Activated naive CD8-positive, alpha-beta T cell treated with anti-CD3 and anti-CD28 coated beads, Interleukin-2, amount 50 U/mL, for 24 hours (primary cell): ENCODE measurements at regions not wholly inside any gene's neighbourhood (a gene's known extent, or its start where the extent isn't known, plus 50 kb on each side); places are given as distances from the start of the nearest gene placed in this dataset.
"Not testable (repeated sequence)": the region's sequence is repeated elsewhere in the genome, so short reads cannot be mapped to it uniquely, and the experiment has no call there.

ENCODE experiments used
- ATAC-seq: fragments of 150-1000 bp; cut with Tn5 transposase; one replicate; pipeline ENCODE4 v1.10.0; 2021
- DNase-seq: peaks from one replicate; pipeline ENCODE4 v3.0.0; 2021
- H3K27ac Mint-ChIP-seq: one replicate; pipeline ENCODE4 v1.8.0; 2021; ENCODE audit warnings: mild to moderate bottlenecking, mixed read lengths
- H3K27me3 Mint-ChIP-seq: one replicate; pipeline ENCODE4 v1.8.0; 2021; ENCODE audit warnings: mixed read lengths
- H3K36me3 Mint-ChIP-seq: one replicate; pipeline ENCODE4 v1.8.0; 2021; ENCODE audit warnings: low read depth, mixed read lengths
- H3K4me1 Mint-ChIP-seq: one replicate; pipeline ENCODE4 v1.8.0; 2021; ENCODE audit warnings: mixed read lengths
- H3K4me3 Mint-ChIP-seq: one replicate; pipeline ENCODE4 v1.8.0; 2021; ENCODE audit warnings: mild to moderate bottlenecking, moderate library complexity, mixed read lengths
- H3K9me3 Mint-ChIP-seq: one replicate; pipeline ENCODE4 v1.8.0; 2021; ENCODE audit warnings: mixed read lengths

- H3K36me3 Mint-ChIP-seq, H3K4me3 Mint-ChIP-seq, H3K9me3 Mint-ChIP-seq, H3K4me1 Mint-ChIP-seq, H3K27me3 Mint-ChIP-seq, ATAC-seq, H3K27ac Mint-ChIP-seq: not testable (repeated sequence)
- peak; percentile 6 for DNase-seq
Measured at GRCh38 chr15:84500165-84500889, 100.5 kb upstream of the ZSCAN2 start.

- not testable (repeated sequence) for H3K36me3 Mint-ChIP-seq, H3K27ac Mint-ChIP-seq, H3K4me3 Mint-ChIP-seq, DNase-seq, H3K27me3 Mint-ChIP-seq, H3K9me3 Mint-ChIP-seq, H3K4me1 Mint-ChIP-seq, ATAC-seq
Measured at GRCh38 chr15:84503101-84503500, 97.7 kb upstream of the ZSCAN2 start.

GRCh38 chr15:84505552-84505951 lies 95.3 kb upstream of the ZSCAN2 start:
- not testable (repeated sequence) for ATAC-seq, H3K27ac Mint-ChIP-seq, H3K36me3 Mint-ChIP-seq, DNase-seq, H3K27me3 Mint-ChIP-seq, H3K4me3 Mint-ChIP-seq, H3K4me1 Mint-ChIP-seq, H3K9me3 Mint-ChIP-seq

GRCh38 chr15:84512324-84512723 lies 88.5 kb upstream of the ZSCAN2 start:
- H3K36me3 Mint-ChIP-seq, H3K27me3 Mint-ChIP-seq, H3K9me3 Mint-ChIP-seq, H3K27ac Mint-ChIP-seq, DNase-seq, H3K4me3 Mint-ChIP-seq, H3K4me1 Mint-ChIP-seq, ATAC-seq: not testable (repeated sequence)

GRCh38 chr15:84516773-84517172 lies 84.0 kb upstream of the ZSCAN2 start:
- not testable (repeated sequence) for H3K27ac Mint-ChIP-seq, H3K36me3 Mint-ChIP-seq, H3K27me3 Mint-ChIP-seq, ATAC-seq, H3K9me3 Mint-ChIP-seq, DNase-seq, H3K4me1 Mint-ChIP-seq, H3K4me3 Mint-ChIP-seq

- Mint-ChIP-seq H3K27ac (peak overlapping the region; percentile 86), H3K4me3 (peak overlapping the region; percentile 26), H3K4me1 (peaks cover 12% of the 10 kb centered on the region)
- H3K9me3 Mint-ChIP-seq, H3K36me3 Mint-ChIP-seq, H3K27me3 Mint-ChIP-seq, DNase-seq: not testable (repeated sequence)
- peak; percentile 91 for ATAC-seq
Measured at GRCh38 chr15:84525491-84526344, 75.1 kb upstream of the ZSCAN2 start.

GRCh38 chr15:84530751-84531150 lies 70.1 kb upstream of the ZSCAN2 start:
- H3K27ac Mint-ChIP-seq, H3K36me3 Mint-ChIP-seq, DNase-seq, H3K4me3 Mint-ChIP-seq, ATAC-seq, H3K27me3 Mint-ChIP-seq, H3K9me3 Mint-ChIP-seq: not testable (repeated sequence)
- H3K4me1 Mint-ChIP-seq: peaks cover 30% of the 10 kb centered on the region

GRCh38 chr15:84531223-84531622 lies 69.6 kb upstream of the ZSCAN2 start:
- H3K4me1 Mint-ChIP-seq: peaks cover 27% of the 10 kb centered on the region
- not testable (repeated sequence) for H3K4me3 Mint-ChIP-seq, H3K27me3 Mint-ChIP-seq, H3K27ac Mint-ChIP-seq, H3K9me3 Mint-ChIP-seq, ATAC-seq, DNase-seq, H3K36me3 Mint-ChIP-seq

GRCh38 chr15:84531709-84532367 lies 69.0 kb upstream of the ZSCAN2 start:
- not testable (repeated sequence) for DNase-seq, H3K27ac Mint-ChIP-seq

GRCh38 chr15:84533705-84534104 lies 67.1 kb upstream of the ZSCAN2 start:
- not testable (repeated sequence) for H3K27ac Mint-ChIP-seq, DNase-seq, H3K4me3 Mint-ChIP-seq, H3K36me3 Mint-ChIP-seq, H3K9me3 Mint-ChIP-seq, H3K27me3 Mint-ChIP-seq, ATAC-seq
- H3K4me1 Mint-ChIP-seq: peaks cover 18% of the 10 kb centered on the region

More at GRCh38 chr15:84531709-84532367, 69.0 kb upstream of the ZSCAN2 start:
- H3K4me1 Mint-ChIP-seq: peaks cover 23% of the 10 kb centered on the region
- not testable (repeated sequence) for H3K27me3 Mint-ChIP-seq, H3K4me3 Mint-ChIP-seq, H3K9me3 Mint-ChIP-seq, H3K36me3 Mint-ChIP-seq, ATAC-seq

GRCh38 chr15:84534561-84535235 lies 66.1 kb upstream of the ZSCAN2 start:
- not testable (repeated sequence) for H3K9me3 Mint-ChIP-seq, H3K36me3 Mint-ChIP-seq, DNase-seq, ATAC-seq, H3K27me3 Mint-ChIP-seq, H3K4me3 Mint-ChIP-seq, H3K27ac Mint-ChIP-seq
- H3K4me1 Mint-ChIP-seq: peaks cover 18% of the 10 kb centered on the region

GRCh38 chr15:84536181-84536580 lies 64.6 kb upstream of the ZSCAN2 start:
- H3K4me1 Mint-ChIP-seq: peaks cover 15% of the 10 kb centered on the region
- not testable (repeated sequence) for H3K4me3 Mint-ChIP-seq, ATAC-seq, DNase-seq, H3K27me3 Mint-ChIP-seq, H3K9me3 Mint-ChIP-seq, H3K36me3 Mint-ChIP-seq, H3K27ac Mint-ChIP-seq

GRCh38 chr15:84544586-84544985 lies 56.2 kb upstream of the ZSCAN2 start:
- DNase-seq, H3K27me3 Mint-ChIP-seq, H3K4me3 Mint-ChIP-seq, H3K36me3 Mint-ChIP-seq, H3K9me3 Mint-ChIP-seq, H3K27ac Mint-ChIP-seq, ATAC-seq: not testable (repeated sequence)
- H3K4me1 Mint-ChIP-seq: peaks cover 15% of the 10 kb centered on the region

GRCh38 chr15:84547150-84547549 lies 53.7 kb upstream of the ZSCAN2 start:
- H3K36me3 Mint-ChIP-seq, H3K27me3 Mint-ChIP-seq, DNase-seq, ATAC-seq, H3K4me3 Mint-ChIP-seq, H3K9me3 Mint-ChIP-seq, H3K27ac Mint-ChIP-seq: not testable (repeated sequence)
- H3K4me1 Mint-ChIP-seq: peaks cover 15% of the 10 kb centered on the region
